Hindlimb muscle (tissue), 1 donor: ENCODE measurements at regions not wholly inside any gene's neighbourhood (a gene's known extent, or its start where the extent isn't known, plus 50 kb on each side); places are given as distances from the start of the nearest gene placed in this dataset.
"Not testable (repeated sequence)": the region's sequence is repeated elsewhere in the genome, so short reads cannot be mapped to it uniquely, and the experiment has no call there.

Source experiments
- DNase-seq: peaks from one replicate; pipeline ENCODE4 v3.0.0-alpha.2; 2013

DNA sequence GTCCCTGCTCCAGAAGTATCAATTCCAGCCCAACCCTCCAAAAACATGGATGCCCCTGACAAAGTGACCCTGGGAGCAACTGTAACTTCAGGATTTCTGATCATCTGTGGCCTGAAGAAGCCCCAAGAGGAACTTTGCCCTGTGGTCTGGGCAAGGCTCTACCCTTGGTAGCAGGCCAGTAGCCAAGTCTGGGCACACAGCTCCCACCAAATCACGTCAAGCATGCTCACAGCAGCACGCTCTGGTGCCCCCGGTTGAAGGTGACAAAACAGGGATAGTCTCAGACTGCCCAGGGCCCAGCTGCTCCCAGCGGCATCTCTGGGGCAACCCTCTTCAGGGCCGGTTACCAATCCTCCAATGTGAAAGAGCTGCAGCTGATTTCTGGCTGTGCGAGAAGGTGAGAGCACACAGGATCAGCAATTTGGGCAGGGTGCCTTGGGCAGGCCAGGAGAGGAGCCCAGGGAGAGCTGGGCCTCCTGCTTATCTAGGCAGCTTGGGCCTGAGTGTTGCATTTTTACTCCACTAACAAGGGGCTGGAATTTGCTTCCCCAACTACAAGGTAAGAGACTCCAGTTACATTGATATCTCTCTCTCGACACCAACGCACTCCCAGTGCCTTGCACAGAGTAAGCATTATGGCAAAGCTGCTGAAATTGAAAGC, 418.1 kb downstream of the BCOR start:
- no peak for DNase-seq

DNA sequence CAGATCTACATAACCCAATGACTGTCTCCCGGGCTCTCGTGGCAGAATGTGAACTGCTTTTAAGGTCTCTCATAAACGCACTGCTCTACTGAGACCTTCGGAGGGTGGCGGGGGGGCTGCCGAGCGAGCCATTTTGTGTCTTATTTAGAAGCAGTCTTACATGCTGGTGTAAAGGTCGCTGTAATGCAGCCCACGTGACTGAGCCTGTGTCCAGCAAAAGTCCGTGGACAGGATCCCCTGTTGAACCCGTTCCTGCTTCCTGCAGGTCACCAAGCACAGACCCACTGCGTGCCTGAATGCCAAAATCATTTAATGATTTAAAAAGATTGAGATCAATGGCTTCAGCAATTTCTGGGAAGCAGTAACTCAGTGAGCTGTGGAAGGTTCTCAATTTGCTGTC, 415.9 kb downstream of the BCOR start:
- no peak for DNase-seq

DNA sequence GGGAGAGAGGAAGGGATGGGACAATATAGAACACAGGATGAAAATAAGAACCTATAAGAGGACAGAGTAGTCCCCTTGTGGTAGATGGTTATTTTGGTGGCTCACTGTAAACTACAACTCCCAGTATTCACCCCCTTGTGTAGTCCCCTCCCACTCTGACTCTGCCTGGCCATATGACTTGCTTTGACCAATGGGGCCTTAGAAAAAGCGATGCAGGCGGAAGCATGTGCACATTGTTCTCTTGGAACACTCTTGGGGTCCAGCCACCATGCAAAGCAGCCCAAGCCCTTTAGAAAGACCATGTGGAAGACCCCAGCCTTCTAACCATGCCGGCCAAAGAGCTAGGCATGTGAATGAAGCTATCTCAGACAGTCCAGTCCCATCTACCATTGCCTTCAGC, 415.0 kb downstream of the BCOR start:
- no peak for DNase-seq

GRCh38 chrX:39688219-39688575, 409.6 kb downstream of the BCOR start:
- no peak for DNase-seq

GRCh38 chrX:39688576-39689375, 409.0 kb downstream of the BCOR start:
- peak; percentile 62 for DNase-seq

DNA sequence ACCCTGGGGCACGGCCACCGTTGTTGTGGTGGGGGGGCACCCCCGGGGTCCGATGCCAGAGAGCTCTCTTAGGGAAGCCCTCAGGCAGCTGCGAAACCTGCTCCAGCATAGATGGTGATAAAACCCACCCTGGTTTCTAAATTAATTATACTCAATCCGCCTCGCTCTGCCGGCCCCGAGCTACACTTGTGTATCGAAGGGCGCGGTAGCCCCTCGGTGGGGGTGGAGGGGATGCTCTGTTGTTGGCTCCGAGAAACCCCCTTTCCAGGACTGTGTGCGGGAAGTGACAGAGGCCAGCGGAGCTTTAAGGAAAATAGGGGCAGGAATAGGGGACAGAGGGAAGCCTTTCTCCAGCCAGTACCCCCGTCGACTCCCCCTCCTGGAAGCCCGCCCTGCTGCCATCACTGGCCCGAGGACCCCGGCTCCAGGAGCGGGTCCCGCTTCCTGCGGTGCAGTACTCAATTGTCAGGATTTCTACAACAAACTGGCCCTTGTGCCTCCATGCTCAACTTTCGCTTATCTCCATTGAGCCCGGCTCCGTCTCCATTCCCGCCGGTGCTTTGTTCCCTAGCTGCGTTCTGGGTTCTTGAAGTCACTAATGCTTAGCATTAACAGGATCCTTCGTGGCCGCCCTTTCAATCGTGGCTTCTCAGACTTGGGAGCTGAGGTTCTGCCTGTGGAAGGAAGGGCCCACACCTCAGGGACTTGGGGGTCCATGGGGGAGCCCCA, 408.2 kb downstream of the BCOR start:
- no peak for DNase-seq

DNA sequence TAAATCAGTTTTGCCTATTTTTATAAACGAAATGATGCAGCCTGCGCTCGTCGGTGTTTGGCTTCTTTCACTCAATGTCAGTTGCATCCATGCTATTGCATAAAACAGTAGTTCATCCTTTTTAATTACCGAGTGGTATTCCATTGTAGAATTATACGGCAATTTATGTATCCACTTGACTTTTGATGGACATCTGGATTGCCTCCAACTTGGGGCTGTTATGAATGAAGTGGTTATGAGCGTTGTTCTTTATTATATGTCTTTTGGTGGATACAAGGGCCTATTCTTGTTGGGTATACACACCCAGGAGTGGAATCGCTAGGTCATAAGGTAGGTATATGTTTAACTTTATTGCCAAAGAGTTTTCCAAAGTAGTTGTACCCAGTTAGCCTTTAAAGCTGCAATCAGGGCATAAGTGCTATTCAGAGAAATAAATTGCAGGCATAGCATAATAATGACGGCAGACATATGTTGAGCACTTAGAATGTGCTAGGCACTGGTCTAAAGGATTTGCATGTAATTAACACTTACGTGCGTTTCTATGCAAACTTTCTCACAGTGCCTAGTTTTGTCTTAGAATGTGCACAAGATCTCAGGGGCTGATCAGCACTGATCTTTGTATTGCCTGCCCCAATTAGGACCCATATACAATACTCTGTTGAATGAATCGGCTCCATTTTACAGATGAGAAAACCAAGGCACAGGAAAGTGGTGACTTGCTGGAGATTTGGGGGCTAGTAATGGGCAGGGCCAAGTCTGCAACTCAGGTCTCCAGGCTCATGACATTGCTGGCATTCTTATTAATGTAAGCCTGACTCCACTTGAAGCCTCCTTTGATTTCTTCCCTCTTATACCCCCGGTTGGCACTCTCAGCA, 407.0 kb downstream of the BCOR start:
- no peak for DNase-seq

GRCh38 chrX:39691724-39692123, 406.0 kb downstream of the BCOR start:
- no peak for DNase-seq

DNA sequence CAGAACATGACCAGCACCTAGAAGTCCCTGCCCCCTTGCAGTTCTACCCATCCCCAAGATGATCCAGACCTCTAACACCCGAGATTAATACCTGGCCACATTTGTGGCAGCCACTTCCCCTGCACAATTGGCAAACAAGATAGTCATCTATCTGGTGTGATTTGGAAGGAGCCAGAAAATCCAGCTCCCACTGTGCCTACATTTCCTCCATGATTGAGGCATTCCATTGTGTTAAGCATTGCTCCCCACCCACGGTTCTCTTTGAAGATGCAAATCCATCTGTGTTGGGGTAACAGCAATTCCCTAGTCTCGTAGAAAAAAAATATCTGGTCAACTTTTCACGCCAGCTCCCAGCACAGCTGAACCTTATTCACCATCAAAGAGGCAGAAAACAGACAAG, 405.0 kb downstream of the BCOR start:
- no peak for DNase-seq

DNA sequence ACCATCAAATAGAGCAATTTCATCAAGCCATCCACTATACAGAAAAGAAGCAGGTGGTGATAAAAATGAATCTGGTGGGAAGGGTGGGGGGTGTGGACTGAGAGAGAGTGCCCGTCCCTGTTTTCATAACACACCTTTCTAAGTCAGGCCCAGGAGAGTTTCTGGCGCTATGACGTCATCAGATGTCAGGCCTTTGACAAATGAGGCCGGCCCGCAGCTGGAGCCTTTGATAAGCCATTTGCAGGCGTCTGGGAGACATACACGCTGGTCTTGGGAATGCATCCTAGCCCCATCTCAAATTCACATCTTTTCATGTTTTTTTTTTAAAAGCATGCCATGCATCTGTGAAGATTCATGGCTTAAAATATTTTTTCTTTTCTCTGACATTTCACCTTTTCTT, 404.5 kb downstream of the BCOR start:
- DNase-seq, result no peak

DNA sequence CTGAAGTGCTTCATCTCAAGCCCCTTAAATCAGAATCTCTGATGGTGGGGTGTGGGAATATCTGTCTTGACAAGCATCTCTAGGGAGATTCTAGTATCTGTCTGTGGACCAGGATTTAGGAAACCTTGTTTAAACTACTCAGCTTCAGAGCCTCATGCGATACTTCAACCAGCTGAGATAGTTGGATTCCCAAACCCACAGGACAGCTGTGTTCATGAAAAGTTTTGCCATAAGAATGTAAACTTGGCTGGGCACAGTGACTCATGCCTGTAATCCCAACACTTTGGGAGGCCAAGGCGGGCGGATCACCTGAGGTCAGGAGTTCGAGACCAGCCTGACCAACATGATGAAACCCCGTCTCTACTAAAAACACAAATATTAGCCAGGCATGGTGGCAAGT, 395.1 kb downstream of the BCOR start:
- DNase-seq, result not testable (repeated sequence)

- DNase-seq, result no peak
Measured at GRCh38 chrX:39703307-39703706, 394.5 kb downstream of the BCOR start.

DNA sequence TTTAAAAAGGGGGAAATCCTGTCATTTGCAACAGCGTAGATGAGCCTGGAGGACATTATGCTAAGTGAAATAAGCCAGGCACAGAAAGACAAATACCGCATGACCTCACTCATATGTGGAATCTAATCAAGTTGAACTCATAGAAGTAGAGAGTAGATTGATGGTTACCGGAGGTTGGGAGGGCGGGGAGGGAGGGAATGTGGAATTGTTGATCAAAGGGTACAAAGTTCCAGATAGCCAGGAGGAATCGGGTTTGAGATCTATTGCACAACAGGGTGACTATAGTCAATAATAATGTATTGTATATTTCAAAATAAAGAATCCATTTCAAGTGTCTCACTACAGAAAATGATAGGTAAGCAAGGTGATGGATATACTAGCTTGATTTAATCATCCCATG, 393.2 kb downstream of the BCOR start:
- DNase-seq, result no peak

DNA sequence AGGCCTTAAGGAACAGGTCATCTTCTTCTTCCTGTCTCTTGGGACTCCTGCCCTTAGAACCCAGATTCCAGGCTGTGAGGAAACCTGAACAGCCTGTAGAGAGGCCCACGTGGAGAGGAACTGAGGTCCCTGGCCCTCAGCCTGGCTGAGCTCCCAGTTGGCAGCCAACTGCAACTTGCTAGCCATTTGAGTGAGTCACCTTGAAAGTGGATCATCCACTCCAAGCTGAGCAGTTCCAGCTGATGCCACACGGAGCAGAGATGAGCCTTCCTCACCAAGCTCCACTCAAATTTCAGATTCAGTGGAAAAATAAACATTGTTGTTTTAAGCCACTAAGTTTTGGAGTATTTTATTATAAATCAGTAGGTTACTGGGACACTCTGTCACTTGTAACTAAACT, 392.5 kb downstream of the BCOR start:
- DNase-seq, result no peak

- no peak for DNase-seq
Measured at GRCh38 chrX:39709364-39709763, 388.4 kb downstream of the BCOR start.

DNA sequence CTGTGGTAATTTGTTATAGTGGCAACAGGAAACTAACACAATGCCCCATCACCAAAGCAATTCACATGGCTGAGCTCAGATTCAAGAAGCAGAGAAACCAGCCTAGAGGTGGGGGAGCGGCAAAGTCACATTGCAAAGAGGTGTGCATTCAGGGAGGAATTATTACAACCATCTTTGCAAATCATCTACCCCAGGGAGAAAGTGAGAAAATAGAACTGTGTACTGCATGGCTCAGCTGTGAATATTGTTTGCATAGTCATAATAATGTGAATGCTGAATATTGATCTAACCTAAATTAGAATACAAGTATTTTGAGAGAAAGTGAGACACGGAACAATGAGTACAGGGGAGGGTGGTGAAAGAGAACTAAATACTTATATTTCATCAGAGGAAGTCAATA, 387.9 kb downstream of the BCOR start:
- DNase-seq, result no peak

DNA sequence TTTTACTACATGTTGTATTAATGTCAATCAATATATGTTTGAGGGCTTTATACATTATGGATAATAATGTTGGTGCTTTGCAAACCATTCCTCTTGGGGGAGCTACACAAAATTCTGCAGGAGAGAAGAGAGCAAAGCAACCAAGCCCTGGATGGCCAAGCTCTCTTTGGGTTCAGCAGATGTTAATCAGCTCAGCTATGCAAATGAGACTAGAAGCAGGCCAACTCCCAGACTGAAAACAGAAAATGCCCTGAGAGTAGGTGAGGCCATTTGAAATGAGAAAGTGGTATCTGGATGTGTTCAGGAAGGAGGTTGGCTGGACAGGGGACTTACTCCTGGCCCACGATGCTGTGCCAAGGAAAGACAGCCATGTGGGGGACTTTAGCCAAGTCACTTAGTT, 387.0 kb downstream of the BCOR start:
- DNase-seq, result no peak

- no peak for DNase-seq
Measured at GRCh38 chrX:39714471-39714870, 383.3 kb downstream of the BCOR start.

DNA sequence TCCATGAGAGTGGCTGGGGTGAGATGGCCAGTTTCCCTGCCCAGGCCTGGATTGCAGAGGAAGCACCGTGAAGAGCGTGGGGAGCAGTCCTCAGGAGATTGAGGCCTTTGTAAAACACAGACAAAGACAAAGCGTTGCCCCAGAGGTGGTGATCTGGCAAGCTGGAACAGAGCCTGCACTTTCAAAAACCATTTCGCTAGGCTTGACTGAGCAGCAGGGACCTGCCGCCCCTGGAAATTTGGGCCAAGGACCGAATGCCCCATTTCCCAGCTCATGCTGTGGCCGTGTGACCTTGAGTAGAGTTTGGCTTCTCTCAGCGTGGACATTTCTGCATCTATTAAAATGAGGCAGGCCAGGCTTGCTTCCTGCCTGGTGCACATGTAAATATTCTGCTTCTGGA, 381.4 kb downstream of the BCOR start:
- no peak for DNase-seq

DNA sequence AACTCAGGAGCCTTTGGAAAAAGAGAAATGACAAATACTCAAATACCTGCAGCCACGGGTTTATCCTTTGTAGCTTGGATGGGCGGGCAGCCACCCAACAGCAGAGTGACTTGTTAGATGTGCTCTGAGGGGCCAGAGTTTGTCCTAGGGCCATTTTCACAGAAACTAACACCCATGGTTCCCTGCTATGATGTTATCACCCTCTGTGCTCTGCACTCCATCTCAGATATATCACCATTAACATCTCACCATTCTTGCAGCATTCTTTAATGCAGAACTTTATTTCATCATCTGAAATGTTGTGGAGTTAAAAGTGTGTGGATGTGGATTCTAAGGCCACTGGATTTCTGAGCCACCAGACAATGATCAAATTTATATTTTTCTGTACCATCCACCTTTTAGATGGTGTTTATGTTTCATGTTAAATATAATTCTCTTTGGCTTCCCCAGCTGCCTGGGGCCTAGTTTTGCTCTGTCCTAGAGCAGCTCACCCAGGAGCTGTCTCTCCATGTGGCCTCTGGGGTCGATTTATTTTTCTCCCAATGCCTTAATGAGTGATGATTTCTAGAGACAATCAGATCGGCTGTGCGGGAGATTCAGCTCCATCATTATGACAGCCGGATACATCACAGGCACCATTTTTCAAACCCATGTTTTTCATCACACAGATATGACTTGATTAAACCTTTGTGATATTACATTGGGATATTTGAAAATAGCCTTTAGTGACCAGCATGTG, 380.8 kb downstream of the BCOR start:
- DNase-seq, result no peak

GRCh38 chrX:39718981-39719380, 378.8 kb downstream of the BCOR start:
- no peak for DNase-seq

DNA sequence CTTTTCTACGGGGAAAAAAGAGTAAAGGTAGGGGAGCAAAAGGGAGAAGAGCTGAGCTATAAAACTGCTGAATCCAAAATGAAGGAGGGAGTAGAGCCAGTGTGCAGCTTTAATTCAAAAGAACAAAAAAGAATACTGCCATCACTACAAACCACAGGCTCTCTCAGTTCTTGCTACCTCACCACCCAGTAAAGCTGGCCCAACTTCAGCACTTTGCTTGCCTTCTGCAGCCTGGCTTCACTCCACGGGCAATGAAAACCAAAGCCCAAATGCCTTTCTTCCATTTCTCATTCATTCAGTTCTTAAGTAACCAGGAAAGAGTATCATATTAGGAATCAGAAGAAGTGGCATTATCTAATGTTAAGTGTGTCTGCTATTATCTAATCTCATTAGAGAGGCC, 376.8 kb downstream of the BCOR start:
- DNase-seq, result no peak
